ENCODE measurements at regions not wholly inside any gene's neighbourhood (a gene's known extent, or its start where the extent isn't known, plus 50 kb on each side); places are given as distances from the start of the nearest gene placed in this dataset.
A peak's percentile ranks its signal among the peaks of the same experiment; 100 is the strongest.

DNA sequence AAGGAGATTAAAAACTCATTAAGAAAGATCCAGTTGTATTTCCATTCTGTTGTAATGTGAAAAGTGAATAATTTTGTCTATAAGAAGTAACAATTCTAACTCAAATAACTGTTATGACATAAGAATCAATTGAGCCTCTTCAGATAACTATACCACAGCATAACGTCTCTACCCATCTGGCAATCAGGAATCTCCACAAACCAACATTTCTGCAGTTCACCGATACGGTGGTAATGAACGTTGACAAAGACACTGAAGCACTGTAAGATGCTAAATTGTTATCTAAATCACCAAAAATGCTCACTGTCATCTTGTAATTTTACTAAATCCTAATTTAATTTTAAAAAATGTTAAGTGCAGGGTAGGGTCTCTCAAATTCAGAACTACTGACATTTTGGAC lies 130.9 kb upstream of the USP15 start:
- Mint-ChIP-seq H3K27me3 (peaks cover 3% of the 10 kb centered on the region), H3K4me3 (no peak overlapping the region), H3K4me1 (ENCODE audit: low read depth) (no peaks in the 10 kb centered on the region), H3K36me3 (no peaks in the 10 kb centered on the region), H3K27ac (no peak overlapping the region), H3K9me3 (ENCODE audit: low read depth) (no peaks in the 10 kb centered on the region)

DNA sequence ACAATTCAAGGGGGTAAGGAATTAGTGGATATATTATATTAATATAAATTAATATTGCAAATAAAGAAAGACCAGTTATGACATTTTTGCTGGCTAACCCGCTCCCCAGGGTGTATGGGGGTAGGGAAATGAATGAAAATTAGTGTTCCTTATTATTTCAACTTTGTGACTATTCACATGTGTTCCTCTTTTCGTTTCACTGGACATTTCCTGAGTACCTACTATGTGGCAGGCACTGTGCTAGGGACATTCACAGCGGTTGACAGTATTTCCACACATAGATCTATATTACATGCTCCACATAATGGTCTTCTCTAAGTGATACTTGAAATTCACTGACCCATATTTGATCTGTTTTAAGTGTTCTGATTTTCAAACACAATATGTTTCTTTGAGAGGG lies 129.8 kb upstream of the USP15 start:
- Mint-ChIP-seq H3K27ac (no peak overlapping the region), H3K36me3 (no peaks in the 10 kb centered on the region), H3K4me3 (no peak overlapping the region)

DNA sequence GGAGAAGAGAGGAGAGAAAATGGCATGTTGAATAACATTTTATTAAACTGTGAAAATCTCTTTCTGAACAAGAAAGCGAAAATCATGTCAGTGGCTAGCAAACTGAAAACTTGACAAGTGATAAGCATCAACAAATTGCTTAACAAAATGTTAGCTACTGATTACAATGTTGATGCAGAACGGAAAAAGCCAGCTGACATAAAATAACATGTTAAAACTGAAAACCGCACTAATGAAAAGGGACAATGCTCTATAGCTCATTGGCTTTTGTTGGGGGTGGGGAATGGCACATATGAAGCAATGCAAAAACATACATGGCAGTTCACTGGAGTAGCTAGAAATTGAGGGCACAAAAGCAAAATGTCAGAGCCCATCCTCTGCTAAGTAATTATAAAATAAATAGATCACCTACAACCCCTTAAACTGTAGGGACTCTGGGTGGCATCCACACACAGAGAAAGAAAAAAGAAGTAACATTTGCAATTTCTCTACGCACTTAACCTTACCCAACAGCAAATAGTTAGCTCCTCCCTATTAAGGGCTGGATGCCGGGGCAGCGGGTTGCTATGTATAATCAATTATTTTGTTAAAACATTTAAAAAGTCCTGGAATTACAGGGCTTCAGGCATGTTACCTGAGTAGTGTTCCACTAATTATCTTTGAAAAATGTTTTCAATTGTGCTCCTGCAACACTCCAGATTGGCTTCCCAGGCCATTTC lies 129.2 kb upstream of the USP15 start:
- no peak overlapping the region for H3K27ac Mint-ChIP-seq
- no peaks in the 10 kb centered on the region for H3K9me3 Mint-ChIP-seq (ENCODE audit: low read depth)
- H3K4me3 Mint-ChIP-seq: no peak overlapping the region
- H3K27me3 Mint-ChIP-seq: peaks cover 1% of the 10 kb centered on the region
- H3K36me3 Mint-ChIP-seq: no peaks in the 10 kb centered on the region
- no peaks in the 10 kb centered on the region for H3K4me1 Mint-ChIP-seq (ENCODE audit: low read depth)

More for the DNA sequence above, 129.8 kb upstream of the USP15 start:
- Mint-ChIP-seq H3K4me1 (ENCODE audit: low read depth) (no peaks in the 10 kb centered on the region), H3K9me3 (ENCODE audit: low read depth) (no peaks in the 10 kb centered on the region), H3K27me3 (peaks cover 3% of the 10 kb centered on the region)

DNA sequence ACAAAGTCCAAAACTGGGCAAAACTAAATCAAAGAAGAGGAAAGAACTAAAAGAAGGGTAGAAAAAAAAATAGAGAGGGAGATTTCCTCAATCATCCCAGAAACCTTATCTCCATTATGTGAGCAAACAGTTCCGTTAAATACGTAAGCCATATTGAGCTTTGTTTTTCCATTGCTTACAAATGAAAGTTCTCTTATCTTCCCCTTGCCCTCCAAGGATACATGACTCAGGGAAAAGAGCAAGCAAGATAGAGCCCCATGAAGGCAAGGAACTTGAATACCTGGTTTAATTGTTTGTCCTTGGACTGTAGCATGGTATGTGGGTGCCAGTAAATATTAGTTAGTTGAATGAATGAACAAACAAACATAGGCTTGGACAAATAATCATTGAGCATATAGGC lies 126.8 kb upstream of the USP15 start:
- H3K4me1 Mint-ChIP-seq (ENCODE audit: low read depth): no peaks in the 10 kb centered on the region
- H3K27ac Mint-ChIP-seq: no peak overlapping the region
- H3K4me3 Mint-ChIP-seq: no peak overlapping the region
- H3K9me3 Mint-ChIP-seq (ENCODE audit: low read depth): no peaks in the 10 kb centered on the region
- H3K27me3 Mint-ChIP-seq: peaks cover 1% of the 10 kb centered on the region
- H3K36me3 Mint-ChIP-seq: no peaks in the 10 kb centered on the region

- peaks cover 1% of the 10 kb centered on the region for H3K27me3 Mint-ChIP-seq
- no peaks in the 10 kb centered on the region for H3K36me3 Mint-ChIP-seq
- no peak overlapping the region for H3K27ac Mint-ChIP-seq
- no peak overlapping the region for H3K4me3 Mint-ChIP-seq
- no peaks in the 10 kb centered on the region for H3K4me1 Mint-ChIP-seq (ENCODE audit: low read depth)
- no peaks in the 10 kb centered on the region for H3K9me3 Mint-ChIP-seq (ENCODE audit: low read depth)
These were observed 124.5 kb upstream of the USP15 start for GRCh38 chr12:62135553-62136200.

- Mint-ChIP-seq H3K27ac (no peak overlapping the region), H3K36me3 (no peaks in the 10 kb centered on the region), H3K4me1 (ENCODE audit: low read depth) (no peaks in the 10 kb centered on the region), H3K4me3 (no peak overlapping the region), H3K27me3 (peaks cover 1% of the 10 kb centered on the region), H3K9me3 (ENCODE audit: low read depth) (no peaks in the 10 kb centered on the region)
These were observed 123.7 kb upstream of the USP15 start for GRCh38 chr12:62136496-62136895.

DNA sequence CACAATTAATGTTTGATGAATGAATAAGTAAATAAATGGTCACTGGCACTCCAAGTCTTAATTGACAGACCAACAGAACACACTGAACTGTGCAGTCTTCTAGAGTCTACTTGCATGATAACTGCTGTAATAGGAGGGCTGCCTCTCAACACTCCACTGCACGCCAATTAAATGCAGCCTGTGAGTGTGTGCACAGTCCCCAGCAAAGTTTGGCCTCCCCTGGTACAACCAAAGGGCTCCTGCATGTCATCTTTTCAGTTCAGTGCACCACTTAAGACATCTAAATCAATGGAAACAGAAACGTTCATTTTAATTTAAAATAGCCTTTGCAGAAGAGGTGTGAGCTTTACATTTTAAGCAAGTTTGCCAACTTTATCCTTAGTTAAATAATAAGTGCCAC lies 121.7 kb upstream of the USP15 start:
- H3K9me3 Mint-ChIP-seq (ENCODE audit: low read depth): no peaks in the 10 kb centered on the region
- H3K27ac Mint-ChIP-seq: no peak overlapping the region
- H3K4me3 Mint-ChIP-seq: no peak overlapping the region
- H3K27me3 Mint-ChIP-seq: no peaks in the 10 kb centered on the region
- H3K36me3 Mint-ChIP-seq: no peaks in the 10 kb centered on the region
- H3K4me1 Mint-ChIP-seq (ENCODE audit: low read depth): no peaks in the 10 kb centered on the region

- Mint-ChIP-seq H3K36me3 (no peaks in the 10 kb centered on the region), H3K9me3 (ENCODE audit: low read depth) (no peaks in the 10 kb centered on the region), H3K4me1 (ENCODE audit: low read depth) (no peaks in the 10 kb centered on the region), H3K27ac (no peak overlapping the region), H3K27me3 (no peaks in the 10 kb centered on the region), H3K4me3 (no peak overlapping the region)
These were observed 113.9 kb upstream of the USP15 start for GRCh38 chr12:62146318-62146717.

DNA sequence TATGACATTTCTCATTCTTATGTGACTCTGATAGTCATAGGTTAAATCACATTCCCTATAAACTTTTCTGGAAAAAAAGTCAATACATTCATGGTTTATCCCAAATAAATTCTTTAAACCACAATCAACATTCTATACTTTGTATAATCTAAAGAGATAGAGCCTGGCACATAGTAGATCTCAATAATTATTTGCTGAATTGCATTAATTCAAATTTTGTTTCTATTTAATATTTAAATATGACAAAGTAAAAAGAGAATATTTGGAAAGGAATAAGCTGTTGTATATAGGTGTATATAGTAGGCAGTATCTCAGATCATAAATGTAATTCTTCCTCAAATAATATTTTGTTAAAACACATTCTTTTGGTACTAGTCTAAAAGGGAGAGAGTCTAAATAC lies 102.2 kb upstream of the USP15 start:
- Mint-ChIP-seq H3K4me1 (ENCODE audit: low read depth) (peaks cover 38% of the 10 kb centered on the region), H3K4me3 (no peak overlapping the region), H3K27me3 (no peaks in the 10 kb centered on the region), H3K36me3 (peaks cover 7% of the 10 kb centered on the region), H3K27ac (no peak overlapping the region), H3K9me3 (ENCODE audit: low read depth) (no peaks in the 10 kb centered on the region)

- H3K4me3 Mint-ChIP-seq: peak overlapping the region; percentile 21
- peaks cover 38% of the 10 kb centered on the region for H3K4me1 Mint-ChIP-seq (ENCODE audit: low read depth)
- peaks cover 7% of the 10 kb centered on the region for H3K36me3 Mint-ChIP-seq
- H3K9me3 Mint-ChIP-seq (ENCODE audit: low read depth): no peaks in the 10 kb centered on the region
- H3K27me3 Mint-ChIP-seq: no peaks in the 10 kb centered on the region
- H3K27ac Mint-ChIP-seq: peak overlapping the region; percentile 35
These were observed 101.5 kb upstream of the USP15 start for GRCh38 chr12:62158461-62159360.

- H3K27me3 Mint-ChIP-seq: no peaks in the 10 kb centered on the region
- no peaks in the 10 kb centered on the region for H3K9me3 Mint-ChIP-seq (ENCODE audit: low read depth)
- H3K4me3 Mint-ChIP-seq: no peak overlapping the region
- peaks cover 38% of the 10 kb centered on the region for H3K4me1 Mint-ChIP-seq (ENCODE audit: low read depth)
- H3K36me3 Mint-ChIP-seq: no peaks in the 10 kb centered on the region
- no peak overlapping the region for H3K27ac Mint-ChIP-seq
These were observed 98.0 kb upstream of the USP15 start for GRCh38 chr12:62162214-62162613.

DNA sequence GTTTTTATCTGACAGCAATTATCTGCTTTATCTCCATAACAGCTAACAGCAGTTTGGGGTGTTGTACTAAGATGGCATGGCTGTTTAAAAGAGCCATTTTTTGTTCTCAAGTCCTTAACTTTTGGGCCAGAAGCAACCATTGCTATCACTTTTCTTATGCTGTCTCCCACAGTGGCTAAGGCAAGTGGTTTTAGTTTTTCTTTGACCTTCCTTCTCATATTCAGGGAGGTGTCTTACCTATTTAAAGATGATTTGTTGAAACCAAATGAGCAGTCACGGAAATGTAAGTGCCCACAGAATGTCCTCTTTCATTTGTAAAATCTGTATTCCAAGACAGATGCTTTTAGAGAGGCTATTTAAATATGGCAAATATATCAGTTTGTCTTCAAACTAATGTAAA lies 96.8 kb upstream of the USP15 start:
- no peak overlapping the region for H3K4me3 Mint-ChIP-seq
- H3K9me3 Mint-ChIP-seq (ENCODE audit: low read depth): no peaks in the 10 kb centered on the region
- H3K27me3 Mint-ChIP-seq: no peaks in the 10 kb centered on the region
- peaks cover 31% of the 10 kb centered on the region for H3K4me1 Mint-ChIP-seq (ENCODE audit: low read depth)
- no peak overlapping the region for H3K27ac Mint-ChIP-seq
- H3K36me3 Mint-ChIP-seq: no peaks in the 10 kb centered on the region

DNA sequence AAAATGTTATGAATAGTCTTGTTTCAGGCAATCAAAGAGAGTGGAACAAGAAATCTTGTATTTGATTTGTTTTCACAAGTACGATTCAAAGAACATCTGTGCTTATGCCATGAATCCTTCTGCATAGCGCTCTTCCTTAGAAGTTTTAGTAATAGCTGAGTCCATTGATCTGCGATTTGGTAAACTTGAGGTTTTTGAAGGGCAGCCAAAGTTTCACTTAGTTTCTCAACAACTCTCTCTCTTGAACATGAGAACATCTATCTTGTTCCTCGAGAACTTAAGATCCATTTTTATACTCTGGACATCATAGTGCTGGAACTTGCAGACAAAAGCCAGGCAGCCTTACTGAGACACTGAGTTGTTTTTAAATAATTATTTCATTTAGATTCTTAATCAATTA lies 96.2 kb upstream of the USP15 start:
- H3K36me3 Mint-ChIP-seq: no peaks in the 10 kb centered on the region
- no peaks in the 10 kb centered on the region for H3K27me3 Mint-ChIP-seq
- H3K9me3 Mint-ChIP-seq (ENCODE audit: low read depth): no peaks in the 10 kb centered on the region
- peaks cover 25% of the 10 kb centered on the region for H3K4me1 Mint-ChIP-seq (ENCODE audit: low read depth)
- no peak overlapping the region for H3K4me3 Mint-ChIP-seq
- H3K27ac Mint-ChIP-seq: no peak overlapping the region

- no peak overlapping the region for H3K27ac Mint-ChIP-seq
- H3K27me3 Mint-ChIP-seq: no peaks in the 10 kb centered on the region
- no peaks in the 10 kb centered on the region for H3K9me3 Mint-ChIP-seq (ENCODE audit: low read depth)
- H3K4me1 Mint-ChIP-seq (ENCODE audit: low read depth): peaks cover 10% of the 10 kb centered on the region
- H3K36me3 Mint-ChIP-seq: no peaks in the 10 kb centered on the region
- H3K4me3 Mint-ChIP-seq: no peak overlapping the region
These were observed 93.7 kb upstream of the USP15 start for GRCh38 chr12:62166525-62166924.

GRCh38 chr12:62168411-62168810 lies 91.8 kb upstream of the USP15 start:
- Mint-ChIP-seq H3K9me3 (ENCODE audit: low read depth) (no peaks in the 10 kb centered on the region), H3K36me3 (no peaks in the 10 kb centered on the region), H3K27ac (no peak overlapping the region), H3K27me3 (no peaks in the 10 kb centered on the region), H3K4me1 (ENCODE audit: low read depth) (no peaks in the 10 kb centered on the region), H3K4me3 (no peak overlapping the region)

Measured in activated naive CD8-positive, alpha-beta T cell (primary cell).